GM19043 (cell line): ENCODE measurements at regions not wholly inside any gene's neighbourhood (a gene's known extent, or its start where the extent isn't known, plus 50 kb on each side); places are given as distances from the start of the nearest gene placed in this dataset.

ENCODE experiments used
- ATAC-seq: cut with Tn5 transposase; IDR thresholded peaks from one replicate; pipeline ENCODE4 v1.9.1; 2021; ENCODE audit warnings: low read depth; ENCODE audit not compliant: unreplicated experiment

GRCh38 chr3:70421506-70421905, 109.1 kb upstream of the MDFIC2 start:
- no peak for ATAC-seq

- ATAC-seq = no peak
These were observed 96.6 kb upstream of the MDFIC2 start for GRCh38 chr3:70409018-70409417.

- ATAC-seq = no peak
These were observed 87.8 kb upstream of the MDFIC2 start for GRCh38 chr3:70400194-70400593.

GRCh38 chr3:70393881-70394612, 81.6 kb upstream of the MDFIC2 start:
- no peak for ATAC-seq

- ATAC-seq = no peak
These were observed 79.8 kb upstream of the MDFIC2 start for GRCh38 chr3:70392227-70392626.

GRCh38 chr3:70387889-70388288, 75.5 kb upstream of the MDFIC2 start:
- no peak for ATAC-seq

GRCh38 chr3:70386846-70387245, 74.4 kb upstream of the MDFIC2 start:
- ATAC-seq = no peak

- ATAC-seq = no peak
These were observed 73.6 kb upstream of the MDFIC2 start for GRCh38 chr3:70386043-70386442.

- peak; percentile 98 for ATAC-seq
These were observed 71.0 kb upstream of the MDFIC2 start for GRCh38 chr3:70383360-70383831.

GRCh38 chr3:70374179-70374578, 61.7 kb upstream of the MDFIC2 start:
- ATAC-seq = no peak
